KG1 (cell line): ENCODE measurements at regions not wholly inside any gene's neighbourhood (a gene's known extent, or its start where the extent isn't known, plus 50 kb on each side); places are given as distances from the start of the nearest gene placed in this dataset.
"Not testable (repeated sequence)": the region's sequence is repeated elsewhere in the genome, so short reads cannot be mapped to it uniquely, and the experiment has no call there.

Experiments
- DNase-seq: peaks from one replicate; lab custom pipeline; 2025; lab: John Stamatoyannopoulos, UW

GRCh38 chr7:114364151-114364550 is 50.5 kb upstream of the FOXP2 start:
- no peak for DNase-seq

GRCh38 chr7:114363292-114363691 is 51.3 kb upstream of the FOXP2 start:
- DNase-seq, result no peak

- DNase-seq, result no peak
Measured at GRCh38 chr7:114358911-114359310, 55.7 kb upstream of the FOXP2 start.

GRCh38 chr7:114356133-114356532 is 58.5 kb upstream of the FOXP2 start:
- no peak for DNase-seq

- no peak for DNase-seq
Measured at GRCh38 chr7:114354306-114354705, 60.3 kb upstream of the FOXP2 start.

- no peak for DNase-seq
Measured at GRCh38 chr7:114345494-114345893, 69.1 kb upstream of the FOXP2 start.

GRCh38 chr7:114343949-114344708 is 70.5 kb upstream of the FOXP2 start:
- DNase-seq, result no peak

- DNase-seq, result no peak
Measured at GRCh38 chr7:114342431-114343179, 72.0 kb upstream of the FOXP2 start.

GRCh38 chr7:114341648-114342047 is 73.0 kb upstream of the FOXP2 start:
- no peak for DNase-seq

GRCh38 chr7:114334989-114335388 is 79.6 kb upstream of the FOXP2 start:
- DNase-seq, result no peak

GRCh38 chr7:114329458-114329857 is 85.2 kb upstream of the FOXP2 start:
- not testable (repeated sequence) for DNase-seq

GRCh38 chr7:114317450-114318098 is 97.0 kb upstream of the FOXP2 start:
- DNase-seq, result no peak

GRCh38 chr7:114312649-114313048 is 102.0 kb upstream of the FOXP2 start:
- no peak for DNase-seq

- no peak for DNase-seq
Measured at GRCh38 chr7:114310345-114311110, 104.1 kb upstream of the FOXP2 start.

- DNase-seq, result no peak
Measured at GRCh38 chr7:114309729-114310128, 104.9 kb upstream of the FOXP2 start.

- DNase-seq, result no peak
Measured at GRCh38 chr7:114303301-114303700, 111.3 kb upstream of the FOXP2 start.

- DNase-seq, result no peak
Measured at GRCh38 chr7:114302858-114303257, 111.8 kb upstream of the FOXP2 start.

GRCh38 chr7:114298011-114298410 is 116.6 kb upstream of the FOXP2 start:
- no peak for DNase-seq

GRCh38 chr7:114297121-114297520 is 117.5 kb upstream of the FOXP2 start:
- no peak for DNase-seq

- DNase-seq, result no peak
Measured at GRCh38 chr7:114295522-114295921, 119.1 kb upstream of the FOXP2 start.

GRCh38 chr7:114294036-114294435 is 120.6 kb upstream of the FOXP2 start:
- no peak for DNase-seq
